GM12873 (cell line): ENCODE measurements at regions not wholly inside any gene's neighbourhood (a gene's known extent, or its start where the extent isn't known, plus 50 kb on each side); places are given as distances from the start of the nearest gene placed in this dataset.

ENCODE experiments used
- CTCF ChIP-seq: IDR thresholded peaks from 2 replicates; pipeline ENCODE4 v1.5.1; 2012; ENCODE audit warnings: low read depth, mild to moderate bottlenecking, moderate library complexity, low read length, control low read depth; ENCODE audit not compliant: insufficient read depth; ENCODE audit errors: missing control alignments

- TF ChIP-seq CTCF = no peak
Observed at GRCh38 chr1:220409771-220410595, 118.0 kb upstream of the MARK1 start.

GRCh38 chr1:220407191-220407590, 120.7 kb upstream of the MARK1 start:
- no peak for TF ChIP-seq CTCF

- no peak for TF ChIP-seq CTCF
Observed at GRCh38 chr1:220398238-220398637, 126.0 kb upstream of the RAB3GAP2 start.

GRCh38 chr1:220391491-220391890, 119.2 kb upstream of the RAB3GAP2 start:
- no peak for TF ChIP-seq CTCF

- TF ChIP-seq CTCF = no peak
Observed at GRCh38 chr1:220389634-220390033, 117.4 kb upstream of the RAB3GAP2 start.

- no peak for TF ChIP-seq CTCF
Observed at GRCh38 chr1:220386494-220387195, 114.4 kb upstream of the RAB3GAP2 start.

- TF ChIP-seq CTCF = no peak
Observed at GRCh38 chr1:220385158-220385557, 112.9 kb upstream of the RAB3GAP2 start.
